SU-DHL-6 (cell line): ENCODE measurements at regions not wholly inside any gene's neighbourhood (a gene's known extent, or its start where the extent isn't known, plus 50 kb on each side); places are given as distances from the start of the nearest gene placed in this dataset.

Experiments
- CTCF ChIP-seq: fragments of 200-600 bp; sonication (generic); IDR thresholded peaks from one replicate; pipeline ENCODE4 v1.5.1; 2017; ENCODE audit warnings: antibody characterized with exemption, mild to moderate bottlenecking, low read length, moderate library complexity; ENCODE audit not compliant: insufficient read depth, poor library complexity, severe bottlenecking
- EZH2phosphoT487 ChIP-seq: fragments of 200-600 bp; sonication (generic), shearing (Covaris generic); conservative IDR thresholded peaks from 2 replicates; pipeline ENCODE4 v1.6.1; 2018; ENCODE audit warnings: mild to moderate bottlenecking, antibody characterized with exemption, low read length, moderate library complexity, mixed read lengths

DNA sequence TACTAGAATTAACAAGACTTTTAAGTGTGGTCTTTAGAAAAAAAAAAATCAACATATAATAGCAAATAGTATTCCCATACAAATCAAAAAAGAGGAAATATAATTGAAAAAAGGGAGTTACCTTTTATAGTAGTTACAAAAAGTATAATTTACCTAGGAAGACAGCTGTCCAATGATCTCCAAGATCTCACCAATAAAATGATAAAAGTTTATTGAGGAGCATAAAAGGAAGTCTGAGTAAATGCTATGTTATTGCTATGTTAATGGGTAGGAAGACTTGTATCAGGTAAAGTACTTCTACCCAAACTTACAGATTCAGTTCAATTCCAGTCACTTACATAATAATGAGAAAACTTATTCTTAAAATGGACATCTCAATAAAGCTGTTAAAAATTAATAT is 379.0 kb upstream of the TPM1 start:
- TF ChIP-seq EZH2phosphoT487 (no peak), CTCF (no peak)
